GM23248 (cell line): ENCODE measurements at regions not wholly inside any gene's neighbourhood (a gene's known extent, or its start where the extent isn't known, plus 50 kb on each side); places are given as distances from the start of the nearest gene placed in this dataset.

Experiments used
- EZH2 ChIP-seq: fragments of 200-600 bp; sonication (generic); IDR thresholded peaks from 2 replicates; pipeline ENCODE4 v1.6.1; 2018; ENCODE audit warnings: antibody characterized with exemption, mild to moderate bottlenecking; ENCODE audit not compliant: insufficient read depth, poor library complexity, severe bottlenecking
- EZH2phosphoT487 ChIP-seq: fragments of 200-600 bp; sonication (generic); IDR thresholded peaks from 2 replicates; pipeline ENCODE4 v1.6.1; 2018; ENCODE audit warnings: antibody characterized with exemption, moderate library complexity, mild to moderate bottlenecking, low read depth; ENCODE audit not compliant: insufficient read depth

DNA sequence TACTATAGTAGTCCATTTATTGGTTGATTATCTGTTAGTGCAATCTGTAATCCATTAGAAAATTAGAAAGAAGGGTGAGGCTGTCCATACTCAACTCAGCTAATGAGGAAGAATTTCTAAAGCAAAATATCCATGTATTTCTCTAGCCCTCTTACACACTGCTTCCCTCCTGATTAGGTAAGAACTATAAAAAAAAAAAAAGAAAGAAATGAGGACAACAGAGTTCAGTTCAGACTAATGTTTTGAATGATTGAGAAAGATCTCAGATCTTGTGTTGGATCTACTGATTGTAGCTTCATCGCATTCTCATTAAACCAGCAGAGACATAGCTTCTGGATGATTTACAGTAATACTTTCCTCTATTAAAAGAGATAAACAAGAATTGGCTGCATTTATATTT lies 233.3 kb downstream of the KLF5 start:
- no peak for TF ChIP-seq EZH2
- no peak for TF ChIP-seq EZH2phosphoT487
